Right lobe of liver (tissue), 4 donors: ENCODE measurements at regions not wholly inside any gene's neighbourhood (a gene's known extent, or its start where the extent isn't known, plus 50 kb on each side); places are given as distances from the start of the nearest gene placed in this dataset.

Experiments
- CTCF ChIP-seq, 4 donors: fragments of 200-600 bp in 3 of 4; fragments of 450-650 bp in 1 of 4; IDR thresholded peaks; one replicate each; pipeline versions ENCODE4 v1.5.1 to v1.8.0; 2016 to 2022; ENCODE audit warnings: antibody characterized with exemption in 4 of 4, mild to moderate bottlenecking in 2 of 4
- POLR2A ChIP-seq: fragments of 450-650 bp; IDR thresholded peaks from one replicate; pipeline ENCODE4 v1.6.1; 2017; ENCODE audit warnings: antibody characterized with exemption, mild to moderate bottlenecking
- donor health status: DM: no; HTN: no; CAD: no.
- donor health status: DM: no; HTN: no; CAD: no.
- donor health status: DM: no; HTN: yes; CAD: no.

- TF ChIP-seq POLR2A (no peak), CTCF (IDR thresholded peaks at IDR 0.05) (no peak)
Observed at GRCh38 chr2:18304849-18305248, 255.6 kb downstream of the RDH14 start.
